HepG2 (cell line): ENCODE measurements at regions not wholly inside any gene's neighbourhood (a gene's known extent, or its start where the extent isn't known, plus 50 kb on each side); places are given as distances from the start of the nearest gene placed in this dataset.

Experiments used
- ATAC-seq: fragments of 200-7000 bp; cut with Tn5 transposase; 3 replicates; pipeline ENCODE4 v1.9.1; 2020; ENCODE audit warnings: mild to moderate bottlenecking, moderate library complexity
- BruUV-seq: library from RNA; stranded (reverse); fragments of 400-500 nt; replicated peaks from 2 replicates; lab custom pipeline; 2021; lab: Mats Ljungman, UMichigan
- CTCF ChIA-PET: fragments of 300-600 bp; formaldehyde crosslinking; extraction: SDS; loops from one replicate; lab custom pipeline; 2021; ENCODE audit warnings: low total read pairs, inconsistent platforms, low intra/inter-chr PET ratio; lab: Yijun Ruan, JAX
- POLR2A ChIA-PET: fragments of 350-600 bp; sonication (Branson Sonifier 250); formaldehyde crosslinking; loops from one replicate; lab custom pipeline; 2020; ENCODE audit warnings: antibody characterized with exemption, inconsistent platforms; lab: Yijun Ruan, JAX
- DNase-seq: peaks from one replicate; pipeline ENCODE4 v3.0.0-alpha.2; 2015; ENCODE audit warnings: low spot score
- FAIRE-seq: peaks from 3 replicates; lab custom pipeline; 2011; peaks lifted over from hg19 to GRCh38; lab: Jason Lieb, UNC
- H2AFZ ChIP-seq: one replicate; pipeline ENCODE4 v1.6.1; 2011; ENCODE audit warnings: low read length, inconsistent platforms
- H3K27ac ChIP-seq: fragments of 300-600 bp; 3 replicates; pipeline ENCODE4 v1.8.0; 2011; ENCODE audit warnings: mixed run types, mild to moderate bottlenecking, mixed read lengths, low read length, inconsistent platforms; ENCODE audit not compliant: insufficient read depth; ENCODE audit errors: extremely low read length
- H3K27me3 ChIP-seq, 2 experiments: fragments of 200-600 bp in 1 of 2; 2 replicates in 1 of 2; 3 replicates in 1 of 2; pipeline versions ENCODE4 v1.6.0 to v1.8.0; 2011; ENCODE audit warnings: low read length in 2 of 2, mild to moderate bottlenecking in 2 of 2, moderate library complexity in 2 of 2, inconsistent platforms in 1 of 2; ENCODE audit not compliant: insufficient read depth in 2 of 2, control insufficient read depth in 1 of 2
- H3K36me3 ChIP-seq, 2 experiments: fragments of 200-600 bp in 1 of 2; replicated peaks in 1 of 2; 2 replicates in 1 of 2; 3 replicates in 1 of 2; pipeline versions ENCODE4 v1.5.1 to v1.8.0; 2011; ENCODE audit warnings: low read length in 2 of 2, inconsistent platforms in 1 of 2; ENCODE audit not compliant: insufficient read depth in 2 of 2, control insufficient read depth in 1 of 2
- H3K4me1 ChIP-seq: 2 replicates; pipeline ENCODE4 v1.5.1; 2012; ENCODE audit warnings: low read length, inconsistent platforms; ENCODE audit not compliant: insufficient read depth
- H3K4me2 ChIP-seq: 2 replicates; pipeline ENCODE4 v1.6.0; 2011; ENCODE audit warnings: low read depth, low read length, inconsistent platforms
- H3K4me3 ChIP-seq, 3 experiments: fragments of 200-600 bp in 1 of 3; sonication (generic), shearing (Covaris generic) in 1 of 3; replicated peaks in 1 of 3; 2 replicates each; pipeline ENCODE4 v1.5.1; 2011 to 2016; ENCODE audit warnings: low read length in 3 of 3, inconsistent platforms in 2 of 3, low read depth in 2 of 3, mild to moderate bottlenecking in 2 of 3, control low read depth in 1 of 3, mixed read lengths in 1 of 3; ENCODE audit not compliant: insufficient read depth in 1 of 3
- H3K79me2 ChIP-seq: one replicate; pipeline ENCODE4 v1.6.1; 2011; ENCODE audit warnings: low read length, inconsistent platforms; ENCODE audit not compliant: insufficient read depth
- H3K9ac ChIP-seq: 2 replicates; pipeline ENCODE4 v1.6.0; 2011; ENCODE audit warnings: mild to moderate bottlenecking, low read depth, low read length, inconsistent platforms; ENCODE audit not compliant: insufficient read depth
- H3K9me3 ChIP-seq: 2 replicates; pipeline ENCODE4 v1.5.1; 2012; ENCODE audit warnings: mild to moderate bottlenecking, low read length
- H4K20me1 ChIP-seq: 2 replicates; pipeline ENCODE4 v1.6.0; 2011; ENCODE audit warnings: inconsistent platforms, mild to moderate bottlenecking, low read length, moderate library complexity; ENCODE audit not compliant: insufficient read depth
- ARNTL ChIP-seq: sonication (generic); formaldehyde crosslinking; IDR thresholded peaks from 2 replicates; pipeline ENCODE4 v1.4.0; 2020; ENCODE audit warnings: mild to moderate bottlenecking, missing genetic modification reagents
- GZF1 ChIP-seq: sonication (generic); formaldehyde crosslinking; IDR thresholded peaks from 2 replicates; pipeline ENCODE4 v1.5.1; 2020; ENCODE audit warnings: mild to moderate bottlenecking, missing genetic modification reagents
- MED8 ChIP-seq: sonication (generic); formaldehyde crosslinking; IDR thresholded peaks from 2 replicates; pipeline ENCODE4 v1.8.1; 2023; ENCODE audit warnings: mild to moderate bottlenecking, missing genetic modification reagents; ENCODE audit not compliant: insufficient replicate concordance
- NFIB ChIP-seq: sonication (generic); formaldehyde crosslinking; IDR thresholded peaks from 2 replicates; pipeline ENCODE4 v1.9.0; 2021; ENCODE audit warnings: missing genetic modification reagents, mild to moderate bottlenecking, borderline replicate concordance
- PAWR ChIP-seq: sonication (generic); formaldehyde crosslinking; IDR thresholded peaks from 2 replicates; pipeline ENCODE4 v1.4.0; 2020; ENCODE audit warnings: missing genetic modification reagents, mild to moderate bottlenecking, borderline replicate concordance
- ZBTB1 ChIP-seq: sonication (generic); formaldehyde crosslinking; IDR thresholded peaks from 2 replicates; pipeline ENCODE4 v1.4.0; 2020; ENCODE audit warnings: missing genetic modification reagents, borderline replicate concordance
- ZNF317 ChIP-seq: sonication (generic); formaldehyde crosslinking; IDR thresholded peaks from 2 replicates; pipeline ENCODE4 v1.5.0; 2020; ENCODE audit warnings: mild to moderate bottlenecking, missing genetic modification reagents
- ZNF543 ChIP-seq: sonication (generic); formaldehyde crosslinking; IDR thresholded peaks from 2 replicates; pipeline ENCODE4 v1.4.0; 2020; ENCODE audit warnings: mild to moderate bottlenecking, missing genetic modification reagents
- ZNF558 ChIP-seq: sonication (generic); formaldehyde crosslinking; IDR thresholded peaks from 2 replicates; pipeline ENCODE4 v1.9.0; 2022; ENCODE audit warnings: mild to moderate bottlenecking, missing genetic modification reagents, borderline replicate concordance
- WGBS: methylation state at CpG from one replicate; pipeline ENCODE4 v1.1.6; 2017; ENCODE audit warnings: low lambda C conversion rate; 5-methylcytosine and 5-hydroxymethylcytosine counted together
- in situ Hi-C: cut with HindIII; loops from 2 replicates; pipeline ENCODE4 v1.10.0; 2017; ENCODE audit warnings: low pct_unique_long_range_greater_than_20kb; ENCODE audit not compliant: extremely low pct_ligation_motif_present
- intact Hi-C: fragments of 100-400 bp; cut with micrococcal nuclease; formaldehyde crosslinking; loops from one replicate; pipeline ENCODE4 v1.10.0; 2022; ENCODE audit not compliant: unreplicated experiment
- TF ChIP-seq, protein P1 (sequence below): sonication (generic); formaldehyde crosslinking; IDR thresholded peaks from 2 replicates; pipeline ENCODE4 v1.5.0; 2020; ENCODE audit warnings: missing genetic modification reagents, mild to moderate bottlenecking, borderline replicate concordance
- TF ChIP-seq, protein P2 (sequence below): sonication (generic); formaldehyde crosslinking; IDR thresholded peaks from 2 replicates; pipeline ENCODE4 v1.5.0; 2020; ENCODE audit warnings: missing genetic modification reagents

DNA sequence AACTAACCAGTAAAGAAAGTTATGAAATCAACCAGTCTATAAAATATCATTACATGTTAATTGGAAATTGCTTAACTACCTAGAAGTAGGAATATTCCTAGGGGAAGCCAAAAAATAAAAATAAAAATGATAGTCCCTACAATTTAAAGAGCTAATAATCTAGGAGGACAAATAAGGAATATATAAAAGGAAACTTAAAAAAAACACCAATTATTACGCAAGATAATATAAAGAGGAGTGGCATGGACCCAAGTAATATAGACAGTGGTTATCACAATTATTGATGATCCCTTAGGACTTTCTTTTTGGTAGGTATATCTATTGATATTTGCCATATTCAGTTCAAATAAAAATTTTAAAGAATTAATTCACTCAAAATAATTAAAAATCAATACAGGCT lies 498.7 kb downstream of the SOX5 start:
- Histone ChIP-seq H3K4me1 (no peaks in the 10 kb centered on the region), H3K9ac (no peak overlapping the region)
- no peak for ATAC-seq
- TF ChIP-seq MED8 = no peak
- no peak for TF ChIP-seq ARNTL
- TF ChIP-seq GZF1 (CRISPR knock-in tag) = no peak
- no peak for TF ChIP-seq NFIB (CRISPR knock-in tag)
- no peak for TF ChIP-seq PAWR
- TF ChIP-seq, protein P1, sequence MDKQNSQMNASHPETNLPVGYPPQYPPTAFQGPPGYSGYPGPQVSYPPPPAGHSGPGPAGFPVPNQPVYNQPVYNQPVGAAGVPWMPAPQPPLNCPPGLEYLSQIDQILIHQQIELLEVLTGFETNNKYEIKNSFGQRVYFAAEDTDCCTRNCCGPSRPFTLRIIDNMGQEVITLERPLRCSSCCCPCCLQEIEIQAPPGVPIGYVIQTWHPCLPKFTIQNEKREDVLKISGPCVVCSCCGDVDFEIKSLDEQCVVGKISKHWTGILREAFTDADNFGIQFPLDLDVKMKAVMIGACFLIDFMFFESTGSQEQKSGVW (CRISPR knock-in tag) = no peak
- TF ChIP-seq, protein P2, sequence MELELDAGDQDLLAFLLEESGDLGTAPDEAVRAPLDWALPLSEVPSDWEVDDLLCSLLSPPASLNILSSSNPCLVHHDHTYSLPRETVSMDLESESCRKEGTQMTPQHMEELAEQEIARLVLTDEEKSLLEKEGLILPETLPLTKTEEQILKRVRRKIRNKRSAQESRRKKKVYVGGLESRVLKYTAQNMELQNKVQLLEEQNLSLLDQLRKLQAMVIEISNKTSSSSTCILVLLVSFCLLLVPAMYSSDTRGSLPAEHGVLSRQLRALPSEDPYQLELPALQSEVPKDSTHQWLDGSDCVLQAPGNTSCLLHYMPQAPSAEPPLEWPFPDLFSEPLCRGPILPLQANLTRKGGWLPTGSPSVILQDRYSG (CRISPR knock-in tag) = no peak
- no peak for TF ChIP-seq ZNF558 (CRISPR knock-in tag)
- no peak for TF ChIP-seq ZNF317 (CRISPR knock-in tag)
- no peak for TF ChIP-seq ZNF543 (CRISPR knock-in tag)
- no peak for TF ChIP-seq ZBTB1
- TF ChIP-seq, all 625 proteins: peak for 0
- Histone ChIP-seq H3K4me3 (no peak overlapping the region), H3K27ac (no peak overlapping the region), H3K36me3 (no peaks in the 10 kb centered on the region), H3K79me2 (no peaks in the 10 kb centered on the region), H3K27me3 (no peaks in the 10 kb centered on the region), H3K9me3 (no peaks in the 10 kb centered on the region), H3K4me2 (no peak overlapping the region), H4K20me1 (no peaks in the 10 kb centered on the region), H2AFZ (no peak overlapping the region)
- no peak for FAIRE-seq
- in situ Hi-C loops = no loop called here
- no peak for DNase-seq
- POLR2A ChIA-PET = no interaction called here
- intact Hi-C loops = no loop called here
- no TSS peak for BruUV-seq
- 4% methylated on average over 1 of the region's 1 CpG for WGBS
- CTCF ChIA-PET = no interaction called here
